BLaER1 treated with 17β-estradiol and CSF1 and Interleukin-3, amounts not matched to agents 10 nM and 100 nM (cell line): ENCODE measurements at regions not wholly inside any gene's neighbourhood (a gene's known extent, or its start where the extent isn't known, plus 50 kb on each side); places are given as distances from the start of the nearest gene placed in this dataset.
"Not testable (repeated sequence)": the region's sequence is repeated elsewhere in the genome, so short reads cannot be mapped to it uniquely, and the experiment has no call there.

Experiments used
- H3K27ac ChIP-seq, 11 experiments: shearing (Covaris generic); formaldehyde crosslinking; 2 replicates each; pipeline ENCODE4 v1.8.1; 2022
- H3K27me3 ChIP-seq, 11 experiments: shearing (Covaris generic); formaldehyde crosslinking; 2 replicates each; pipeline ENCODE4 v1.8.1; 2022
- H3K36me3 ChIP-seq, 11 experiments: shearing (Covaris generic); formaldehyde crosslinking; 2 replicates each; pipeline ENCODE4 v1.8.1; 2022
- H3K4me1 ChIP-seq, 10 experiments: shearing (Covaris generic); formaldehyde crosslinking; 2 replicates each; pipeline ENCODE4 v1.8.1; 2022
- H3K4me2 ChIP-seq, 11 experiments: shearing (Covaris generic); formaldehyde crosslinking; 2 replicates each; pipeline ENCODE4 v1.8.1; 2022
- H3K4me3 ChIP-seq, 10 experiments: shearing (Covaris generic); formaldehyde crosslinking; 2 replicates each; pipeline ENCODE4 v1.8.1; 2022
- H3K9ac ChIP-seq, 11 experiments: shearing (Covaris generic); formaldehyde crosslinking; 2 replicates each; pipeline ENCODE4 v1.8.1; 2022
- H3K9me3 ChIP-seq, 11 experiments: shearing (Covaris generic); formaldehyde crosslinking; replicated peaks in 1 of 11; 2 replicates each; pipeline ENCODE4 v1.8.1; 2022
- H4K20me1 ChIP-seq, 11 experiments: shearing (Covaris generic); formaldehyde crosslinking; 2 replicates each; pipeline ENCODE4 v1.8.1; 2022
- Cebpa-rat ChIP-seq, 11 experiments: shearing (Covaris generic); IDR thresholded peaks; 2 replicates each; pipeline ENCODE4 v1.8.1; 2022

DNA sequence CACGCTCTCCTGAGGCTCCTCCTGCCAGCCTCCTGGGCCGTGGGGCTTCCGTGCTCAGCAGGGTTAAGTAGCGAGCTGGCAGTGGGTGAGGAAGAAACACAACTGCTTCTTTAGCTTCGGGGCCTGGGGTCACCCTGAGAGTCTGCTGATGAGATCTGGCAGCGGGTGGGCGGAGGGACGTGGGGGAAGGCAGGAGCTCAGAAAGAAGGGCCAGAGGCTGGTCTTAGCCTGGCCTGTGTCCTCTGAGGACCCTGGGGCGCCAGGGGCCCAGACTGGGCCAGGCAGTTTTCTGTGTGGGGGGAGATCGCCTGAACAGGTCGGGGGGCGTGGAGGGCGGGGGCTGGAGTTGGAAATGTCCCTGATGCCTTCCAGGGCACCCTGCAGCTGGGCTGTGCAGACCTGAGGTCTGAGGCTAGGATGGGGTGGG lies 97.8 kb upstream of the GSE1 start:
- Histone ChIP-seq H3K9me3 (no peaks in the 10 kb centered on the region), H3K27me3 (peaks cover 0 to 10% (median 0%) of the 10 kb centered on the region in 11 experiments; a peak in 7 of 22 replicates), H3K36me3 (peaks cover 0 to 4% (median 0%) of the 10 kb centered on the region in 11 experiments; a peak in 1 of 22 replicates), H3K4me2 (peak overlapping the region; percentile 48 to 88 (median 77)), H3K4me3 (no peak overlapping the region), H3K27ac (peak overlapping the region in 8 of 11 experiments; percentile 13 to 64 (median 45); a peak in 12 of 22 replicates), H4K20me1 (peaks cover 0 to 29% (median under 1%) of the 10 kb centered on the region in 11 experiments; a peak in 5 of 22 replicates), H3K4me1 (peaks cover 24 to 76% (median 68%) of the 10 kb centered on the region in 10 experiments), H3K9ac (peak overlapping the region in 10 of 11 experiments; percentile 9 to 60 (median 46); a peak in 16 of 22 replicates)
- TF ChIP-seq Cebpa-rat (IDR thresholded peaks at IDR 0.05) = no peak

DNA sequence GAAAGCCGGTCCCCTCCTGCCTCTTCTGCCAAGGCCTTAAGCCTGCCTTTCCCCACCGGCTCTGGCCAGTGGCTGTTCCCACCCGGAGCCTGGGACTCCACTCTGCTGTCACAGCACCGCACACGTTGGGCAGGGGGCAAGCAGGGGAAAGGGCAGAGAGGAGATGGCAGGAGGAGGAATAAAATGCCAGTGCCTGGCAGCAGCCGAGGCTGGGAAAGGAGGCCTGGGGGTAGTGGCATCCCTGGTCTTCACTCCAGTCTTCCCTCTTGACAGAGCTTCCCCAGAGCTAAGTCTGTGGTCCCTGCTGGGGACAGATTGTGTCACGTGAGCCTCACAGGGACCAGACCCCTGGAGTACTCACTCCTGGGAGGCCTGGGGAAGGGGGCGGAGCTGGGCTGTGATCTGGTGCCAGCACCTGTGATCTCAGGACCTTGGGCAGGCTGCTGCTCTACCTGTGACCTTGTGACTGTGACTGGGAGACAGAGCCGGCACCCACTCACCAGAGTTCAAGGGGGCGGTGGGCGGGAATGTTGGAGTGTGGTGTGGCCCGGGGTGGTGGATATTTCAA lies 97.2 kb upstream of the GSE1 start:
- Histone ChIP-seq H3K27ac (peak overlapping the region in 7 of 11 experiments; percentile 37 to 64 (median 48); a peak in 8 of 22 replicates), H3K4me2 (peak overlapping the region; percentile 48 to 88 (median 77))

DNA sequence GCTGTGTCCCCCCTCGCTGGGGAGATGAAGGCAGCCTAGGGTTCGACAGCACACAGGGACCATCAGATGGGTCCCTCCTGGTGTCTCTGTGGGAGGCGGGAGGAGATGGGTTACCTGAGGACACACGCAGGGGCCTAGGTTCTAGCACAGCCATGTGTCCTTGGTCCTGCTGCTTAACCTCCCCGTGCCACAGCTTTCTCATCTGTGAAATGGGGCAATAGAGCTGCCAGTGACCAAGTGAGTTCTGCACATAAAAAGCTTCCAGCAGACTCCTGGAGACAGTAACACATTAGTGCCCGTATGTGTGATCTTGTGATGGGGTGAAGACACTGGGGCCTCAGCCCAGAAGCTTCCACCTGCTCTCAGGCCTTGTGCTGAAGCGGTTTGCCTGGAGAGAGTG lies 96.0 kb upstream of the GSE1 start:
- Histone ChIP-seq H3K27ac (0 out of 22 replicates have a peak overlapping the region, but pooled peaks of 1 of the 11 experiments have one; percentile 36), H3K4me1 (peaks cover 24 to 78% (median 65%) of the 10 kb centered on the region in 10 experiments)
- no peak for TF ChIP-seq Cebpa-rat (IDR thresholded peaks at IDR 0.05)

More for the DNA sequence above, 97.2 kb upstream of the GSE1 start:
- Histone ChIP-seq H3K9me3 (no peaks in the 10 kb centered on the region), H3K4me3 (no peak overlapping the region), H3K27me3 (peaks cover 0 to 6% (median 0%) of the 10 kb centered on the region in 11 experiments; a peak in 1 of 22 replicates), H3K9ac (peak overlapping the region in 8 of 11 experiments; percentile 8 to 60 (median 50); a peak in 12 of 22 replicates), H3K4me1 (peaks cover 24 to 73% (median 62%) of the 10 kb centered on the region in 10 experiments), H4K20me1 (peaks cover 0 to 25% (median 0%) of the 10 kb centered on the region in 11 experiments; a peak in 5 of 22 replicates), H3K36me3 (peaks cover 0 to 4% (median 0%) of the 10 kb centered on the region in 11 experiments; a peak in 1 of 22 replicates)
- TF ChIP-seq Cebpa-rat (IDR thresholded peaks at IDR 0.05) = no peak

GRCh38 chr16:85517563-85518179 lies 95.5 kb upstream of the GSE1 start:
- H3K27ac ChIP-seq = peak overlapping the region in 2 of 11 experiments; percentile 6 to 36; a peak in 2 of 22 replicates
- H3K27me3 ChIP-seq = peaks cover 0 to 3% (median 0%) of the 10 kb centered on the region in 11 experiments; a peak in 1 of 22 replicates
- H3K9ac ChIP-seq = no peak overlapping the region
- H3K4me3 ChIP-seq = no peak overlapping the region
- H3K9me3 ChIP-seq = no peaks in the 10 kb centered on the region
- no peak for TF ChIP-seq Cebpa-rat (IDR thresholded peaks at IDR 0.05)
- peaks cover 0 to 4% (median 0%) of the 10 kb centered on the region in 11 experiments; a peak in 1 of 22 replicates for H3K36me3 ChIP-seq
- H3K4me2 ChIP-seq = no peak overlapping the region; a peak in 1 of 22 replicates
- H3K4me1 ChIP-seq = peaks cover 22 to 78% (median 65%) of the 10 kb centered on the region in 10 experiments
- H4K20me1 ChIP-seq = peaks cover 0 to 17% (median 0%) of the 10 kb centered on the region in 11 experiments; a peak in 2 of 22 replicates

More for the DNA sequence above, 96.0 kb upstream of the GSE1 start:
- Histone ChIP-seq H3K9me3 (no peaks in the 10 kb centered on the region), H3K4me3 (no peak overlapping the region), H3K9ac (no peak overlapping the region), H3K4me2 (0 out of 22 replicates have a peak overlapping the region, but pooled peaks of 1 of the 11 experiments have one; percentile 87), H3K36me3 (peaks cover 0 to 4% (median 0%) of the 10 kb centered on the region in 11 experiments; a peak in 1 of 22 replicates), H4K20me1 (peaks cover 0 to 18% (median 0%) of the 10 kb centered on the region in 11 experiments; a peak in 4 of 22 replicates), H3K27me3 (peaks cover 0 to 3% (median 0%) of the 10 kb centered on the region in 11 experiments; a peak in 1 of 22 replicates)

DNA sequence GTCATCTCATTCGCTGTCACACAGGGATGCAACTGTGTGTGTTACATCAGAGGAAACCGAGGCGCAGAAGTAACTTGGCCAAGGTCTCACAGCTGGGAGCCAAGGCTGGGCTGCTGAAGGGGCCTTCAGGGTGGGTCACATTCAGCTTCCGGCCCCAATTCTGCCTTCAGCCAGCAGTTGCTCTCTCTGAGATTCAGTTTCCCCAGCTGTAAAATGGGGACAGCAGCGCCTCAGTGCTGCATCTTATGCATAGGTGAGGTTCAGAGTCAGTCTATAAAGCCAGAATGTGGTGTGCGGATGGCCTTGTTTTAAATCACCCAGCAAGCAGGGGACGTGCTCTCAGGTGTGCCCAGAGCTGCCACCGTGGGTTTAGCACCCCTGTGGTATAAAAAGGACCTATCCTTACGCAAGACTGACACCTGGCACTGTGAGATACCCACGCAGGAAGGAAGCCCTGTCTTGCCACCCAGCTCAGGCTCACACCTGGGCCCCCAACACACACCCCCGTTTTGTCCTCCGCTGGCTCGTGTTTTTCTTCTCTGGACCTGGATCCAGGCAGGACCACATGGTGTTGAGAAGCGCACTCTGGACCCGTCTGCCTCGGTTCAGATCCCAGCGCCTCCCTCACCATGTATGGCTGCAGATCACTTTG lies 94.6 kb upstream of the GSE1 start:
- Histone ChIP-seq H3K4me2 (peak overlapping the region in 7 of 11 experiments; percentile 12 to 46 (median 20); a peak in 7 of 22 replicates), H3K9me3 (no peaks in the 10 kb centered on the region), H3K27ac (peak overlapping the region in 2 of 11 experiments; percentile 21 to 36; a peak in 1 of 22 replicates), H3K36me3 (peaks cover 0 to 4% (median 0%) of the 10 kb centered on the region in 11 experiments; a peak in 1 of 22 replicates), H3K4me3 (no peak overlapping the region), H4K20me1 (peaks cover 0 to 15% (median 0%) of the 10 kb centered on the region in 11 experiments; a peak in 1 of 22 replicates), H3K27me3 (peaks cover 0 to 2% (median 0%) of the 10 kb centered on the region in 11 experiments; a peak in 1 of 22 replicates), H3K9ac (no peak overlapping the region), H3K4me1 (peaks cover 24 to 78% (median 65%) of the 10 kb centered on the region in 10 experiments)
- 0 out of 22 replicates have a peak, but pooled peaks of 1 of the 11 experiments have one; percentile 18 for TF ChIP-seq Cebpa-rat (IDR thresholded peaks at IDR 0.05)

DNA sequence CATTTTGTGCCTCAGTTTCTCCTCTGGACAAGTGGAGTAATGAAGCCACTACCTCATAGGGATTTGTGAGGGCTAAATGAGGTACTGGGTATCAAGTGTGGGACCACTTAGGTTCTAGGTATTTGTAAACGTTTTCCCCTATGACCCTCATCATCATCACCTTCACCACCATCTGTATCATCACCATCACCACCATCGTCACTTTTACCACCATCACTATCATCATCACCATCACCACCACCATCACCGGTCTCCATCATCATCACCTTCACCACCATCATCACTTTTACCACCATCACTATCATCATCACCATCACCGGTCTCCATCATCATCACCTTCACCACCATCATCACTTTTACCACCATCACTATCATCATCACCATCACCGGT lies 94.1 kb upstream of the GSE1 start:
- not testable (repeated sequence) for H3K27me3 ChIP-seq, H3K4me3 ChIP-seq, H3K27ac ChIP-seq, H3K36me3 ChIP-seq, H3K9ac ChIP-seq, H3K9me3 ChIP-seq
- peak overlapping the region in 7 of 11 experiments; percentile 12 to 46 (median 20); a peak in 6 of 22 replicates for H3K4me2 ChIP-seq
- peaks cover 0 to 13% (median 0%) of the 10 kb centered on the region in 11 experiments; a peak in 1 of 22 replicates for H4K20me1 ChIP-seq
- peaks cover 29 to 78% (median 65%) of the 10 kb centered on the region in 10 experiments for H3K4me1 ChIP-seq

- Histone ChIP-seq H3K36me3 (peaks cover 0 to 4% (median 0%) of the 10 kb centered on the region in 11 experiments; a peak in 1 of 22 replicates), H3K4me2 (no peak overlapping the region), H4K20me1 (peaks cover 0 to 8% (median 0%) of the 10 kb centered on the region in 11 experiments; a peak in 1 of 22 replicates), H3K27me3 (no peaks in the 10 kb centered on the region), H3K9me3 (no peaks in the 10 kb centered on the region), H3K9ac (no peak overlapping the region), H3K4me3 (no peak overlapping the region), H3K4me1 (peaks cover 31 to 78% (median 65%) of the 10 kb centered on the region in 10 experiments), H3K27ac (no peak overlapping the region)
- TF ChIP-seq Cebpa-rat (IDR thresholded peaks at IDR 0.05) = no peak
These were observed 93.4 kb upstream of the GSE1 start for GRCh38 chr16:85519540-85520231.
